Lower lobe of right lung (tissue), 2 donors: ENCODE measurements at regions not wholly inside any gene's neighbourhood (a gene's known extent, or its start where the extent isn't known, plus 50 kb on each side); places are given as distances from the start of the nearest gene placed in this dataset.

ENCODE experiments used
- ATAC-seq, 2 donors: fragments of 200-7000 bp; cut with Tn5 transposase; one replicate each; pipeline ENCODE4 v1.9.1; 2020 to 2022; ENCODE audit warnings: mild to moderate bottlenecking in 2 of 2, moderate library complexity in 2 of 2
- DNase-seq: peaks from one replicate; pipeline ENCODE4 v3.0.0-alpha.2; 2020
- H3K27ac ChIP-seq: fragments of 200-600 bp; one replicate; pipeline ENCODE4 v1.8.0; 2022
- H3K27me3 ChIP-seq: fragments of 200-600 bp; one replicate; pipeline ENCODE4 v1.8.0; 2022; ENCODE audit warnings: low read depth
- H3K36me3 ChIP-seq: fragments of 200-600 bp; one replicate; pipeline ENCODE4 v1.8.0; 2022; ENCODE audit warnings: mild to moderate bottlenecking
- H3K4me1 ChIP-seq: fragments of 200-600 bp; one replicate; pipeline ENCODE4 v1.8.0; 2022
- H3K4me3 ChIP-seq: fragments of 200-600 bp; one replicate; pipeline ENCODE4 v1.8.0; 2022; ENCODE audit warnings: mild to moderate bottlenecking
- H3K9me3 ChIP-seq: fragments of 200-600 bp; one replicate; pipeline ENCODE4 v1.8.0; 2022
- intact Hi-C: fragments of 100-400 bp; cut with DNase I; formaldehyde crosslinking; loops from one replicate; pipeline ENCODE4 v1.11.0; 2022
- TF ChIP-seq, protein P1 (sequence below): fragments of 200-600 bp; IDR thresholded peaks from one replicate; pipeline ENCODE4 v1.8.0; 2022; ENCODE audit warnings: antibody characterized with exemption, mild to moderate bottlenecking
- donor health status: DM: no; HTN: yes; CAD: no; lungs with severe emphysema.

DNA sequence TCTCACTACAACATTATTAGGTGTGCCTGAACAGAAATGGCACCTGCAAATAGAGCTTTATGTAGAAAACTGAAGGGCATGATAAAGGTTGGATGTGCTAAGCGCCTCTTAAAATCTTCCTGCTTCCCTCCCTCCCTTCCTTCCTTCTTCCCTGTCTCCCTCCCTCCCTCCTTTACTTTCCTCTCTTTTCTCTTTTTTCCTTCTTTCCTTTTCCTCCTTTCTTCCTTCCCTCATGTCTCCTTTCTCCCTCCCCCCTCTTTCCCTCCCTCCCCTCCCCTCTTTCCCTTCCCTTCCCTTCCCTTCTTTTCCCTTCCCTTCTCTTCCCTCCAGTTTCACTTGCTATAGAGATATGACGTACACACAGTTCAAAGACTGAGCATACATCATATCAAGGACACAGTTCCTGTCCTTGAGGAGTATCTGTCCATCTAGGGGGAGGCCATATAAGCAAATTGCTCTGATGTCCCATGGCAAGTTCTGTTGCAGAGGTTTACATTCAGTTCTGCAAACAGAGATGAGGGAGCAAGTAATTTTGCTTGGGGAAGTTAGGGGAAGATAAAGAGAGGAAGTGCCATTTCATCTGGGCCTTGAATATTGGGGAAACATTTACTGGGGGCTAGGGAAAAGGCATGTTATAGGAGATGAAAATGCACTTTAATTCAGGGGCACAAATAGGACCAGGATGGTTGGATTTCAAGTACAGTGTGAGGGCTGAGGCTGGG is 79.0 kb upstream of the EEF1E1 start:
- H3K4me1 ChIP-seq: no peaks in the 10 kb centered on the region
- no peak for ATAC-seq
- no peak overlapping the region for H3K4me3 ChIP-seq
- intact Hi-C loops: no loop called here
- H3K9me3 ChIP-seq: no peaks in the 10 kb centered on the region
- H3K36me3 ChIP-seq: no peaks in the 10 kb centered on the region
- no peak overlapping the region for H3K27ac ChIP-seq
- TF ChIP-seq, protein P1, sequence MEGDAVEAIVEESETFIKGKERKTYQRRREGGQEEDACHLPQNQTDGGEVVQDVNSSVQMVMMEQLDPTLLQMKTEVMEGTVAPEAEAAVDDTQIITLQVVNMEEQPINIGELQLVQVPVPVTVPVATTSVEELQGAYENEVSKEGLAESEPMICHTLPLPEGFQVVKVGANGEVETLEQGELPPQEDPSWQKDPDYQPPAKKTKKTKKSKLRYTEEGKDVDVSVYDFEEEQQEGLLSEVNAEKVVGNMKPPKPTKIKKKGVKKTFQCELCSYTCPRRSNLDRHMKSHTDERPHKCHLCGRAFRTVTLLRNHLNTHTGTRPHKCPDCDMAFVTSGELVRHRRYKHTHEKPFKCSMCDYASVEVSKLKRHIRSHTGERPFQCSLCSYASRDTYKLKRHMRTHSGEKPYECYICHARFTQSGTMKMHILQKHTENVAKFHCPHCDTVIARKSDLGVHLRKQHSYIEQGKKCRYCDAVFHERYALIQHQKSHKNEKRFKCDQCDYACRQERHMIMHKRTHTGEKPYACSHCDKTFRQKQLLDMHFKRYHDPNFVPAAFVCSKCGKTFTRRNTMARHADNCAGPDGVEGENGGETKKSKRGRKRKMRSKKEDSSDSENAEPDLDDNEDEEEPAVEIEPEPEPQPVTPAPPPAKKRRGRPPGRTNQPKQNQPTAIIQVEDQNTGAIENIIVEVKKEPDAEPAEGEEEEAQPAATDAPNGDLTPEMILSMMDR: no peak
- DNase-seq: no peak
- H3K27me3 ChIP-seq: no peaks in the 10 kb centered on the region

DNA sequence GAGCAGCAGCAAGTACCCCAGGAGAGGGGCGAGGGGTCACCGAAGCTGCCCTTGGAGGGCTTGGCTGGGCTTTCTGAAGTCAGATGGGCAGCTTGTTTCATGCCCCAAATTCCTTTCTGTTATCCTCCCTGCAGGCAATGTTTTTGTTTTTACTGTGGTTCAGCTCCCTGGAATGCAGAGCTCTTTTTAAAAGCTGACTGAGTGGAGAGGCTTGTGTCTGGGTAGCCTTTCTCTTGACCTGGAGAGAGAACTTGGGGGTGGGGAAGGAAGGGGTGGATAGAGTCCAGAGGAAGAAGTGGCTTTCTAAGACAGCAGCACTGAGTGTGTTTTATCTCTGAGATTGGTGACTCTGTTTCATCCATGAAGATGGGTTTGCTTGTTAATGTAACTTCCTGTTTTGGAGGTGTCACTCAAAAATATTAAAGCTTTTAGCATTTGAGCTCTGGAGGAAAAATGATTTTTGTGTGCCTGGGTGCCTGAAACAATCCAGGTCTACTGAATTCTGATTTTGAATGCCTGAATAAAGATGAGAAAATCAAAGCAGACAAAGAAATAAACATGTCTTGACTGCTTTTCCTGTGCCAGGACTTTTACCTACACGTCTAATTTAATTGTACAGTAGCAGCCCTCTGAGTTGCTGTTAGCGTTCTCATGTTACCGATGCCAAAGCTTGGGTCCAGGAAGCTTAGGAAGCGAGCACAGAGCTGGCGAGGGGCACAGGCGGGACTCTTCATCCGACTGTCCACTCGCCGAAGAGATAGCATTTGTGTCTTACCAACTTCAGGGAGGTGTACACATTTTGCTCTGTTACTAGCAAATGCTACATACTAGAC is 78.2 kb upstream of the EEF1E1 start:
- peak; percentile 25 to 73 for ATAC-seq
- TF ChIP-seq, protein P1: no peak
- Histone ChIP-seq H3K9me3 (no peaks in the 10 kb centered on the region), H3K4me3 (no peak overlapping the region), H3K4me1 (no peaks in the 10 kb centered on the region), H3K27me3 (no peaks in the 10 kb centered on the region), H3K36me3 (no peaks in the 10 kb centered on the region), H3K27ac (no peak overlapping the region)
- no peak for DNase-seq
- intact Hi-C loops: no loop called here

DNA sequence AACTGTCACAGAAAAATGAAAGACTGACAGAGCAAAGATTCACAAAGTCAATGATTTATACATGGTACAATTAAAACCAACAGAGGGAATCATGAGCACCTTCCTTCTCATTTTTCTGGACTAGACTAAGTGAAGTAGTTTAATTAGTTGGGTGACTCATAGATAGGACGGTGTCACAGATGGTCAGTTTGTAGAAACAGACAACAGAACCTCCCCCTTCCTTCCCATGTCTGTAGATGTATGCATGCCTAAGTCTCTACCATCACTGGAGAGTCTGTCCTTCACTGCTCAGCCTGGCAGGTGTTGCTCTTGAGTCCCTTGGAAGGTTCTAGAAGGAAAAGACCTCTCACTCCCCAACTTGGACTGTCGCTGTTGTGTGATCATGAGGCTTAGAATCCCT is 75.4 kb upstream of the EEF1E1 start:
- no peaks in the 10 kb centered on the region for H3K27me3 ChIP-seq
- no peak overlapping the region for H3K27ac ChIP-seq
- TF ChIP-seq, protein P1: no peak
- H3K36me3 ChIP-seq: no peaks in the 10 kb centered on the region
- no peaks in the 10 kb centered on the region for H3K9me3 ChIP-seq
- H3K4me1 ChIP-seq: no peaks in the 10 kb centered on the region
- intact Hi-C loops: no loop called here
- no peak for ATAC-seq
- no peak for DNase-seq
- no peak overlapping the region for H3K4me3 ChIP-seq

DNA sequence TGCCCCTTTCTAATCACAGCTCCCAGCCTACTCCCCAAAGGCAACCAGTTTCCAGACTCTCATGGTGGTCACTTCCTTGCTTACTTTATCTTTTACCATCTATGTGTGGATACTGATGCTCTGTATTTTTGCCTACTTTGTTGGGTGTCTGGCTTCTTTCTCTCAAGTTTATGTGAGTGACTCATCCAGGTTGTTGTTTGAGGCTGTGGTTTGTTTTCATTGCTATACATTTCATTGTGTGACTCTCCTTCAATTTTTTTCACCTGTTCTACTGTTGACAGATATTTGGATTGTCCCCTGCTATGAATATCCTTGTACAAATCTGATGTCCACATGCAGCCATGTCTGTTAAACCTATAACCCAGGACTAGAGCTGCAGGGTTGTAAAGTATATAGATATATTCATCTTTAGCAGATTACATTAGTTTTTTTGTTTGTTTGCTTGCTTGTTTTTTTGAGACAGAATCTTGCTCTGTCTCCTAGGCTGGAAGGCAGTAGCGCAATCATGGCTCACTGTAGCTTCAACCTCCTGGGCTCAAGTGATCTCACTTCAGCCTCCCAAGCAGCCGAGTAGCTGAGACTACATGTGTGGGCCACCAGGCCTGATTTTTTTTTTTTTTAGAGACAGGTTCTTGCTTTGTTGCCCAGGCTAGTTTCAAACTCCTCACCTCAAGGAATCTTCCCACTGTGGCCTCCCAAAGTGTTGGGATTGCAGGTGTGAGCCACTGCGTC is 72.9 kb upstream of the EEF1E1 start:
- ATAC-seq (no peak), DNase-seq (no peak)
- intact Hi-C loops: no loop called here
- H3K27ac ChIP-seq: no peak overlapping the region
- H3K4me1 ChIP-seq: no peaks in the 10 kb centered on the region
- TF ChIP-seq, protein P1: no peak
- no peaks in the 10 kb centered on the region for H3K9me3 ChIP-seq
- H3K27me3 ChIP-seq: no peaks in the 10 kb centered on the region
- no peak overlapping the region for H3K4me3 ChIP-seq
- H3K36me3 ChIP-seq: no peaks in the 10 kb centered on the region

DNA sequence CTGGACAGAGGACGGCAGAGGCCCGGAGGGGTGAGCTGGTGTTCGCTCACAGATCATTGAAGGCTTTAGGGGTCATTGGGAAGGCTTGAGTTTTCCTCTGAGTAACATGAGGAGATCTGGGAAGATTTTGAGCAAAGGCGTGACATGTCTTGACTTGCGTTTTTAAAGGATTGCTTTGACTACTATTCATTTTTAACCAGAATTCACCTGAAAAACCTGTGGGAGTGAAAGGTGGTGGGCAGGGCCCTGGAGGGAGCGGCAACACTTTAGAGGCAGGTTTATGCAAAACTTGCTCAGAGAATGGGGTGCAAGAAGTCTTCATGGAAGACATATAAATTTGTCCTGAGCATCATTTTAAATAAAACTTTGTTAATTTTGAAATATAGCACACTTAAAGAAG is 72.2 kb upstream of the EEF1E1 start:
- Histone ChIP-seq H3K36me3 (no peaks in the 10 kb centered on the region), H3K27ac (no peak overlapping the region), H3K27me3 (no peaks in the 10 kb centered on the region), H3K4me3 (no peak overlapping the region), H3K9me3 (no peaks in the 10 kb centered on the region), H3K4me1 (no peaks in the 10 kb centered on the region)
- intact Hi-C loops: no loop called here
- TF ChIP-seq, protein P1: no peak
- ATAC-seq: no peak
- no peak for DNase-seq
